GM19438 (cell line): ENCODE measurements at regions not wholly inside any gene's neighbourhood (a gene's known extent, or its start where the extent isn't known, plus 50 kb on each side); places are given as distances from the start of the nearest gene placed in this dataset.

Source experiments
- ATAC-seq: cut with Tn5 transposase; IDR thresholded peaks from one replicate; pipeline ENCODE4 v1.9.1; 2021; ENCODE audit warnings: low read depth; ENCODE audit not compliant: unreplicated experiment

- no peak for ATAC-seq
These were observed 55.9 kb upstream of the PIP4K2A start for GRCh38 chr10:22770270-22770669.

GRCh38 chr10:22767859-22768258 is 53.5 kb upstream of the PIP4K2A start:
- ATAC-seq: no peak

GRCh38 chr10:22766693-22767092 is 52.3 kb upstream of the PIP4K2A start:
- ATAC-seq: no peak

- no peak for ATAC-seq
These were observed 51.5 kb upstream of the PIP4K2A start for GRCh38 chr10:22765660-22766547.

GRCh38 chr10:22764639-22765038 is 50.3 kb upstream of the PIP4K2A start:
- ATAC-seq: no peak
